ENCODE measurements at regions not wholly inside any gene's neighbourhood (a gene's known extent, or its start where the extent isn't known, plus 50 kb on each side); places are given as distances from the start of the nearest gene placed in this dataset.

DNA sequence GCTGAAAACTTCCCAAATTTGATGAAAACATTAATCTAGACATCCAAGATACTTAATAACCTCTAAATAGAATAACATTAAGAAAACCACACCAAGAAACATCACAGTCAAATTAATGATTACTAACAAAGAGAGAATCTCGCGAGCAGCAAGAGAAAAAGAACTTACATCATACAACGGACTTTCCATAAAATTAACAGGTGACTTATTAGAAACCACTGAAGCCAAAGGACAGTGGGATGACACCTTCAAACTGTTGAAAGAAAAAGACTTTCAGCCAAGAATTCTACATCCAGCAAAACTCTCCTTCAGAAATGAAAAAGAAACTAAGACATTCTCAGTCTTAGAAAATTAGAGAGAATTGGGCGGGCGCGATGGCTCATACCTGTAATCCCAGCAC, 232.0 kb downstream of the SNCA start:
- no peak overlapping the region for H3K27ac ChIP-seq (ENCODE audit: low read depth in 2 of 2, low read length in 2 of 2)
- no peaks in the 10 kb centered on the region for H3K9me3 ChIP-seq (ENCODE audit: control insufficient read depth in 2 of 2, low read length in 2 of 2)
- H3K4me1 ChIP-seq (ENCODE audit: control insufficient read depth in 2 of 2, insufficient read depth in 2 of 2, low read length in 2 of 2), result no peaks in the 10 kb centered on the region
- H3K4me3 ChIP-seq (ENCODE audit: low read length in 2 of 2), result no peak overlapping the region
- no peak overlapping the region for H3K9ac ChIP-seq (ENCODE audit: low read depth in 1 of 2, low read length in 2 of 2)
- no peaks in the 10 kb centered on the region for H3K36me3 ChIP-seq (ENCODE audit: control insufficient read depth in 2 of 2, insufficient read depth in 2 of 2, low read length in 2 of 2)
- no peaks in the 10 kb centered on the region for H3K27me3 ChIP-seq (ENCODE audit: control insufficient read depth in 2 of 2, insufficient read depth in 2 of 2, low read length in 2 of 2)

DNA sequence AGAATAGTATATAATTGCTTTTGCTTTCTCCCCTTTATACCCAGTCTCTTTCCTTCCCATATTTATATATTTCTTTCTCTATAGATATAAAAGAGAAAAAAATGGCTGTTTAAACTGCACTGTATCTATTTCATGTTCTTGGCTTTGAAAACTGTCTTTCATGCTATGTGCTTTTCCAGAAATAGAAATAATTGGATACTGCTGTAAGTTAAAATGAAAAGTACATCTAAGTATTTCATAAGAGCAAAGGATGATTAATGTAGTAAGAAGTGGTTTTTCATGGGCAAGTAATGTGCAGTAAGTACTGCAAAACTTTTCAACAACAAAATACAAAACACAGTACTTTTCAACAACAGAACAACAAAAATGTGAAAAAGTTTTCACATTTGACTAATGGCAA, 237.9 kb downstream of the SNCA start:
- H3K36me3 ChIP-seq (ENCODE audit: control insufficient read depth in 2 of 2, insufficient read depth in 2 of 2, low read length in 2 of 2), result no peaks in the 10 kb centered on the region
- H3K9me3 ChIP-seq (ENCODE audit: control insufficient read depth in 2 of 2, low read length in 2 of 2), result no peaks in the 10 kb centered on the region
- H3K27me3 ChIP-seq (ENCODE audit: control insufficient read depth in 2 of 2, insufficient read depth in 2 of 2, low read length in 2 of 2), result no peaks in the 10 kb centered on the region
- no peak overlapping the region for H3K27ac ChIP-seq (ENCODE audit: low read depth in 2 of 2, low read length in 2 of 2)
- no peaks in the 10 kb centered on the region for H3K4me1 ChIP-seq (ENCODE audit: control insufficient read depth in 2 of 2, insufficient read depth in 2 of 2, low read length in 2 of 2)
- H3K4me3 ChIP-seq (ENCODE audit: low read length in 2 of 2), result no peak overlapping the region
- H3K9ac ChIP-seq (ENCODE audit: low read depth in 1 of 2, low read length in 2 of 2), result no peak overlapping the region

DNA sequence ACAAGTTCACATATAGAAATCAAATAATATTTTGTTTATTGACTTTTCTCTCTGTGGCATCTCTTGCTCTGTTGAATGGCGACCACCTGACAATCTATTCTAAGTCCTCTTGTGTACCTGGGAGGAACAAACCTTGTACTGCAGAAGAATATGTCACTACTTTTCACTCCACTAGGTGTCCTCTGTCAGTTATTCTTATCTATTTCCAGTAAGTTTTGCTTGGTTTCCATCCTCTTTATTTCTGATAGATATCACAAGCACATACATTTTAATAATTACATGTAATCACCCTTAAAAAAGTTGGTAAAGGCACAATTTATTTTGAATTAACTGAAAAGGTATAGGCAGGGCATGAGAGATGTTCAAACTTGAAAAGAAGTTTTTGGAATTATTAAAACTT, 238.4 kb downstream of the SNCA start:
- Histone ChIP-seq H3K36me3 (ENCODE audit: control insufficient read depth in 2 of 2, insufficient read depth in 2 of 2, low read length in 2 of 2) (no peaks in the 10 kb centered on the region), H3K4me1 (ENCODE audit: control insufficient read depth in 2 of 2, insufficient read depth in 2 of 2, low read length in 2 of 2) (no peaks in the 10 kb centered on the region), H3K9ac (ENCODE audit: low read depth in 1 of 2, low read length in 2 of 2) (no peak overlapping the region), H3K4me3 (ENCODE audit: low read length in 2 of 2) (no peak overlapping the region), H3K9me3 (ENCODE audit: control insufficient read depth in 2 of 2, low read length in 2 of 2) (no peaks in the 10 kb centered on the region), H3K27ac (ENCODE audit: low read depth in 2 of 2, low read length in 2 of 2) (no peak overlapping the region), H3K27me3 (ENCODE audit: control insufficient read depth in 2 of 2, insufficient read depth in 2 of 2, low read length in 2 of 2) (no peaks in the 10 kb centered on the region)

DNA sequence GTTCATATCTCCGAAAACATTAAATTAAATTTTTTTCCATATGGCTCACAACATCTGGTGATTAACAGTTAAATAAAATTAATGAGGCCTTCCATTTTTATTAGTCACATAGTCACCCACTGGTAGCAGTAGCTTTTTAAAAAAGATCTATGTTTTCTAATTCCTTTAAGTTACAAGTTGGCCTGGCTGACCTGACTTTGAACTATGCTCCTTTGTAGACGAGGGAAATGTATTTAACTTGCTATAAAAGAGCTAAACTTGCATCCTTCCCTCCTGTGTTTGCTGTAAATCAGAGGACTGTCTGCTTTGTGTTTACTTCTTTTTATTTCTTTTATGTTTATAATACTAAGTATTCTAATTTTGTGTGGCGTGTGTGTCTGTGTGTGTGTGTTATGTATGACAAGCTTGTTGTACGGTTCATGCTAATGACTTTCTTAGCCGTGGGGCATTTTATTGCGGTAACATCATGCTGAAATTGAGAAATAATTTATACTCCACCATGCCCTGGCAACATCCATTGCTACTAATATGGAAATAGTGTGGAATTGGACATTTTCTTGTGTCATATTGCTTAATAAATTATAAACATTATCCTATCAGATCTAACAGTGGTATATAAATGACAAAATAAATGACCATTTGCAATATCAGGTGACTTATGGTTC, 241.7 kb downstream of the SNCA start:
- Histone ChIP-seq H3K4me1 (ENCODE audit: control insufficient read depth in 2 of 2, insufficient read depth in 2 of 2, low read length in 2 of 2) (no peaks in the 10 kb centered on the region), H3K36me3 (ENCODE audit: control insufficient read depth in 2 of 2, insufficient read depth in 2 of 2, low read length in 2 of 2) (no peaks in the 10 kb centered on the region), H3K27ac (ENCODE audit: low read depth in 2 of 2, low read length in 2 of 2) (no peak overlapping the region), H3K9ac (ENCODE audit: low read depth in 1 of 2, low read length in 2 of 2) (no peak overlapping the region), H3K27me3 (ENCODE audit: control insufficient read depth in 2 of 2, insufficient read depth in 2 of 2, low read length in 2 of 2) (no peaks in the 10 kb centered on the region), H3K9me3 (ENCODE audit: control insufficient read depth in 2 of 2, low read length in 2 of 2) (no peaks in the 10 kb centered on the region), H3K4me3 (ENCODE audit: low read length in 2 of 2) (no peak overlapping the region)

DNA sequence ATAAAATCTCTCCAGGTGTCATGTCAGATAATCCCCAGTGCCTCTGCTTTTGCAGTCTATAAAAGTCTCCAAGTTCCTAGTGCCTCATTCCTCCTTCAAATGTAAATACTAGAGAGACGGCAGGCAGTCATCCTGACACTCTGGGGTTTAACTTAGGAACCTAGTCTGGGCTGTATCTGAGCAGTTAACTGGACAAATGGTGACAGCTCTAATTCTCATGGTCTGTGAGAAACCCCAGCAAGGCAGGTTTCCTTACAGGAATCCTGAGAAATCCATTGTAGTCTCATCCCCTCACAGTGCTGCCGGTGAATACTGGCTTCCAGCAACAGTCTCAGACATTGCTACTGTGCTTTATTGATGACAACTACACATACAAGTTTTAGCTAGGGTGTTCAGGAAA, 246.8 kb downstream of the SNCA start:
- H3K27me3 ChIP-seq (ENCODE audit: control insufficient read depth in 2 of 2, insufficient read depth in 2 of 2, low read length in 2 of 2), result no peaks in the 10 kb centered on the region
- no peaks in the 10 kb centered on the region for H3K4me1 ChIP-seq (ENCODE audit: control insufficient read depth in 2 of 2, insufficient read depth in 2 of 2, low read length in 2 of 2)
- H3K9me3 ChIP-seq (ENCODE audit: control insufficient read depth in 2 of 2, low read length in 2 of 2), result no peaks in the 10 kb centered on the region
- no peak overlapping the region for H3K9ac ChIP-seq (ENCODE audit: low read depth in 1 of 2, low read length in 2 of 2)
- H3K36me3 ChIP-seq (ENCODE audit: control insufficient read depth in 2 of 2, insufficient read depth in 2 of 2, low read length in 2 of 2), result no peaks in the 10 kb centered on the region
- no peak overlapping the region for H3K4me3 ChIP-seq (ENCODE audit: low read length in 2 of 2)
- no peak overlapping the region for H3K27ac ChIP-seq (ENCODE audit: low read depth in 2 of 2, low read length in 2 of 2)

DNA sequence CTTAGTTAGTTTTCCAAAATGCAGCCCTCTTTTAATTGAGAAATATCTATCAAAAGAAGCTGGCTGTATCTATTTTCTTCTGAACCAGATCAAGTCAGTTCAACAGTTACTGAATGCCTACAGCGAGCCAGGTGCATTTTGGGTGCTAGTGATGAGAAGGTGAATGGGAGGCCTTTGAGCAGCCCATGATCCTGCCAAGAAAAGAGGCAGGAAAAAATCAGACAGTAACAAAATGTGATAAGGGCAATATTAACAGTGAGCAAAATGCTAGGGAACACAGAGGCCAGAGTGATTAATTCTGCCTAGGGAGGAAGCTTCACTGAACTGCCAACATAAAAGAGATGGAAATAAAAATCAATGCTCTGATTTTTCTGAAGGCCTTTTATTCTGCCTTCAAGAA, 248.5 kb downstream of the SNCA start:
- Histone ChIP-seq H3K27ac (ENCODE audit: low read depth in 2 of 2, low read length in 2 of 2) (no peak overlapping the region), H3K36me3 (ENCODE audit: control insufficient read depth in 2 of 2, insufficient read depth in 2 of 2, low read length in 2 of 2) (no peaks in the 10 kb centered on the region), H3K9ac (ENCODE audit: low read depth in 1 of 2, low read length in 2 of 2) (no peak overlapping the region), H3K27me3 (ENCODE audit: control insufficient read depth in 2 of 2, insufficient read depth in 2 of 2, low read length in 2 of 2) (no peaks in the 10 kb centered on the region), H3K4me3 (ENCODE audit: low read length in 2 of 2) (no peak overlapping the region), H3K9me3 (ENCODE audit: control insufficient read depth in 2 of 2, low read length in 2 of 2) (no peaks in the 10 kb centered on the region), H3K4me1 (ENCODE audit: control insufficient read depth in 2 of 2, insufficient read depth in 2 of 2, low read length in 2 of 2) (no peaks in the 10 kb centered on the region)

DNA sequence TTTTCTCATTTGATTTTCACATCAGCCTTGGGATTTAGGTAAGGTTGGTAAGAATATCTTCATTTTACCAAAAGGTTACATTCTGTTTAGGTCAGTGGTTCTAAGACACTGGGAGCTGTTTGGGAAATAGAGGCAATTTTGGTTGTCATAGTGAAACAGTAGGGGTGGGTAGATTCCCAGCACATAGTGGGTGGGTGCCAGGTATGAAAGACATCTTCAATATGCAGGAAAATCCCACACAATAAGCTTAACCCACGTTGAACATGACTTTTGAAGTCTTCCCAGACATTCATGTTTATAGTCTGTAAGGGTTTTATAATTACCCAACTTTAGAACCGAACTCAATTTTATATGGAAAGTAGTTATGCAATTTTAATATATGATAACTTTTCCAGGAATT, 249.6 kb downstream of the SNCA start:
- Histone ChIP-seq H3K36me3 (ENCODE audit: control insufficient read depth in 2 of 2, insufficient read depth in 2 of 2, low read length in 2 of 2) (no peaks in the 10 kb centered on the region), H3K4me3 (ENCODE audit: low read length in 2 of 2) (no peak overlapping the region), H3K27me3 (ENCODE audit: control insufficient read depth in 2 of 2, insufficient read depth in 2 of 2, low read length in 2 of 2) (no peaks in the 10 kb centered on the region), H3K9ac (ENCODE audit: low read depth in 1 of 2, low read length in 2 of 2) (no peak overlapping the region), H3K4me1 (ENCODE audit: control insufficient read depth in 2 of 2, insufficient read depth in 2 of 2, low read length in 2 of 2) (no peaks in the 10 kb centered on the region), H3K27ac (ENCODE audit: low read depth in 2 of 2, low read length in 2 of 2) (no peak overlapping the region), H3K9me3 (ENCODE audit: control insufficient read depth in 2 of 2, low read length in 2 of 2) (no peaks in the 10 kb centered on the region)

DNA sequence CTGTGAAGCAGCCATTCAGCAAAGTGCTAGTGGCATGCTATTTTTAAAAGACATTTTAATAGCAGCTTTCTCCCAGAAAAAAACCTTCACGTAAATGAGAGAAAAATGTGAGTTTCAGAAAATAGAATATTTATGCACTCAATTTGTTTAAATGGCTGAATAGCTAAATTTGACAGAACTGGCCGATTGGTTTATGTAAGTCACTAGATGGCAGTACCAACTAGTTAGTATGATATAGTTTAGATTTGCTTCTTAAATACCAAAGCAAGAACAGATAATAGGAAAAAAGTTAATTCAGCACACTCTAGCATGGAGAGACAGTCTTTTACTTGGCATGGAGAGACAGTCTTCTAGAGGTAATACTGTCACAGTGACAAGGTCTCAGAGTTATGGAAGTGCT, 250.1 kb downstream of the SNCA start:
- Histone ChIP-seq H3K9me3 (ENCODE audit: control insufficient read depth in 2 of 2, low read length in 2 of 2) (no peaks in the 10 kb centered on the region), H3K4me1 (ENCODE audit: control insufficient read depth in 2 of 2, insufficient read depth in 2 of 2, low read length in 2 of 2) (no peaks in the 10 kb centered on the region), H3K4me3 (ENCODE audit: low read length in 2 of 2) (no peak overlapping the region), H3K27me3 (ENCODE audit: control insufficient read depth in 2 of 2, insufficient read depth in 2 of 2, low read length in 2 of 2) (no peaks in the 10 kb centered on the region), H3K36me3 (ENCODE audit: control insufficient read depth in 2 of 2, insufficient read depth in 2 of 2, low read length in 2 of 2) (no peaks in the 10 kb centered on the region), H3K9ac (ENCODE audit: low read depth in 1 of 2, low read length in 2 of 2) (no peak overlapping the region), H3K27ac (ENCODE audit: low read depth in 2 of 2, low read length in 2 of 2) (no peak overlapping the region)

DNA sequence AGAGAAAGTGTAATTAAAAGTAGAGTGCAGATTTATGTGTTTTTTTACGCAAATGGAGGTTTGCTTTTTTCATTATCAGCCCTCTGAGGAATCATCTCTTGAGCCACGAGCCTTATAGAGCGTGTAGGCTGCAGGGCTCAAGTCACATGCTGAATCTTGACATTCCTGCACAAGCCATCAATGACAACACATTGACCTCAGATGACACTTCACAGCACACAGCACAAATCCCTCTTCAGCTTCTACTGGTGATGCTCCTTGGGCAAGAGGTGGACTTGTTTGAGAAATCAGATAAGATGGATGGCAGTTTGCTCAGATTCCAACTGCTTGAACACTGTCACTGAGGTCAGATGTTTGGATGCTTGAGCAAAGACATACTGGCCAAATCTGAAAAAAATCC, 250.6 kb downstream of the SNCA start:
- no peak overlapping the region for H3K9ac ChIP-seq (ENCODE audit: low read depth in 1 of 2, low read length in 2 of 2)
- H3K4me1 ChIP-seq (ENCODE audit: control insufficient read depth in 2 of 2, insufficient read depth in 2 of 2, low read length in 2 of 2), result no peaks in the 10 kb centered on the region
- no peak overlapping the region for H3K4me3 ChIP-seq (ENCODE audit: low read length in 2 of 2)
- no peak overlapping the region for H3K27ac ChIP-seq (ENCODE audit: low read depth in 2 of 2, low read length in 2 of 2)
- no peaks in the 10 kb centered on the region for H3K9me3 ChIP-seq (ENCODE audit: control insufficient read depth in 2 of 2, low read length in 2 of 2)
- no peaks in the 10 kb centered on the region for H3K36me3 ChIP-seq (ENCODE audit: control insufficient read depth in 2 of 2, insufficient read depth in 2 of 2, low read length in 2 of 2)
- H3K27me3 ChIP-seq (ENCODE audit: control insufficient read depth in 2 of 2, insufficient read depth in 2 of 2, low read length in 2 of 2), result no peaks in the 10 kb centered on the region

DNA sequence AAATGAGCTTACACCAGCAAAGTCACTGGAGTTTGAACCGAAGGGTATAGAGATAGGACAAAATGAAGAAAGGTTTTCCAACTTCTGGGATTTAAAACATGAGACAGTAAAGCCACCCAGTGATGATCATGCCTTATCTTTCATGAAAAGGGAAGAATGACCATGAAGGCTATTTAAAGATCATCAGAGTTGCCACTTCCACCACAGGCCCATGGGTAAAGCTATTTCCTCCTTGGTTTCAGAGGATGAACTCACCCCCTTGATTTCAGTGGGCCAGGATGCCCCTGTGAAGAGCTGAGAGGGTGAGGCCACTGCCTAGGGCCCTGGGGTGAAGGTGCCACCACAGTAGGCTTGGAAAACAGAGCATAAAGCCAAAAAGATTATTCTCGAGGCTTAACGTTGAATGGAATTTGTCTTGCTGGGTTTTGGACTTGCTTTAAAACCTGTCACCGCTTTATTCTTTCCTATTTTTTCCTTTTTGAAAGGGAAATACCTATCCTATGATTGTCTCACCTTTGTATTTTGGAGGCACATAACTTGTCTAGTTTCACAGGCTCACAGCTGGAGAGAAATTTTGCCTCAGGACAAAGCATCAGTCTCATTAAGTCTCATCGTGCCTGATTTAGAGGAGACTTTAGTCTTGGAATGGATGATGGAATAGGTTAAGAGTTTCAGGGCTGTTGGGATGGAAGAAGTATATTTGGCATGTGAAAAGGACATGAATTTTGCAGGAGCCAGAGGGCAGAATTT, 254.0 kb downstream of the SNCA start:
- Histone ChIP-seq H3K4me1 (ENCODE audit: control insufficient read depth in 2 of 2, insufficient read depth in 2 of 2, low read length in 2 of 2) (no peaks in the 10 kb centered on the region), H3K9me3 (ENCODE audit: control insufficient read depth in 2 of 2, low read length in 2 of 2) (no peaks in the 10 kb centered on the region), H3K27me3 (ENCODE audit: control insufficient read depth in 2 of 2, insufficient read depth in 2 of 2, low read length in 2 of 2) (no peaks in the 10 kb centered on the region), H3K36me3 (ENCODE audit: control insufficient read depth in 2 of 2, insufficient read depth in 2 of 2, low read length in 2 of 2) (no peaks in the 10 kb centered on the region), H3K4me3 (ENCODE audit: low read length in 2 of 2) (no peak overlapping the region), H3K27ac (ENCODE audit: low read depth in 2 of 2, low read length in 2 of 2) (no peak overlapping the region), H3K9ac (ENCODE audit: low read depth in 1 of 2, low read length in 2 of 2) (no peak overlapping the region)

Data from mucosa of rectum (tissue), 2 donors.